ENCODE measurements at regions not wholly inside any gene's neighbourhood (a gene's known extent, or its start where the extent isn't known, plus 50 kb on each side); places are given as distances from the start of the nearest gene placed in this dataset.
"Not testable (repeated sequence)": the region's sequence is repeated elsewhere in the genome, so short reads cannot be mapped to it uniquely, and the experiment has no call there.

GRCh38 chr1:238429703-238430102 lies 539.0 kb upstream of the ZP4 start:
- H3K4me2 ChIP-seq; H3K4me1 ChIP-seq; FAIRE-seq; DNase-seq (ENCODE audit: low read depth in 1 of 2, low spot score in 1 of 2); POLR2A ChIA-PET; H3K4me3 ChIP-seq; CTCF ChIA-PET; H3K9me3 ChIP-seq; H3K27ac ChIP-seq; ATAC-seq: not testable (repeated sequence)
- 0% methylated on average over 2 of the region's 2 CpGs for WGBS (ENCODE audit: missing lambda C conversion rate)
- TF ChIP-seq RAD21 (conservative IDR thresholded peaks at IDR 0.05 in 1 of 2, IDR thresholded peaks at IDR 0.05 in 1 of 2), result 0 out of 5 replicates have a peak, but pooled peaks of 1 of the 2 experiments have one; percentile 3

GRCh38 chr1:238419209-238419608 lies 528.5 kb upstream of the ZP4 start:
- TF ChIP-seq CHD4 (IDR thresholded peaks at IDR 0.05; ENCODE audit: borderline replicate concordance), result no peak
- TF ChIP-seq USF2 (IDR thresholded peaks at IDR 0.05), result no peak
- no peak for TF ChIP-seq POLR2A (IDR thresholded peaks at IDR 0.05; ENCODE audit: low read length)
- TF ChIP-seq HEYL (CRISPR knock-in tag; IDR thresholded peaks at IDR 0.05), result no peak
- no peak for TF ChIP-seq FOSB (CRISPR knock-in tag; IDR thresholded peaks at IDR 0.05)
- no peak for TF ChIP-seq EHMT2 (IDR thresholded peaks at IDR 0.05; ENCODE audit: low read depth)
- Histone ChIP-seq H3K9me3 (no peaks in the 10 kb centered on the region), H3K27ac (no peak overlapping the region), H3K4me3 (no peak overlapping the region), H3K4me2 (no peak overlapping the region), H3K4me1 (no peaks in the 10 kb centered on the region)
- DNase-seq (ENCODE audit: low read depth in 1 of 2, low spot score in 1 of 2), result no peak
- ATAC-seq, result no peak
- CTCF ChIA-PET, result no interaction called here
- WGBS (ENCODE audit: missing lambda C conversion rate), result 13% methylated on average over 3 of the region's 3 CpGs
- POLR2A ChIA-PET, result no interaction called here
- no peak for FAIRE-seq

- Histone ChIP-seq H3K4me3 (no peak overlapping the region), H3K9me3 (no peaks in the 10 kb centered on the region), H3K27ac (no peak overlapping the region), H3K4me1 (no peaks in the 10 kb centered on the region), H3K4me2 (no peak overlapping the region)
- FAIRE-seq (no peak), DNase-seq (ENCODE audit: low read depth in 1 of 2, low spot score in 1 of 2) (no peak), ATAC-seq (no peak)
- 52% methylated on average over 5 of the region's 5 CpGs for WGBS (ENCODE audit: missing lambda C conversion rate)
- CTCF ChIA-PET, result no interaction called here
- POLR2A ChIA-PET, result no interaction called here
- TF ChIP-seq NR3C1 (IDR thresholded peaks at IDR 0.05) (no peak), EP300 (IDR thresholded peaks at IDR 0.05) (no peak), CHD2 (IDR thresholded peaks at IDR 0.05; ENCODE audit: low read length, partially characterized antibody) (no peak)
Measured at GRCh38 chr1:238409932-238410331, 519.2 kb upstream of the ZP4 start.

GRCh38 chr1:238409191-238409850 lies 518.6 kb upstream of the ZP4 start:
- ChIA-PET POLR2A (no interaction called here), CTCF (no interaction called here)
- no peak for TF ChIP-seq SREBF2 (IDR thresholded peaks at IDR 0.05)
- ATAC-seq, result no peak
- no peaks in the 10 kb centered on the region for H3K4me1 ChIP-seq
- no peak overlapping the region for H3K4me3 ChIP-seq
- 6% methylated on average over 3 of the region's 3 CpGs for WGBS (ENCODE audit: missing lambda C conversion rate)
- no peaks in the 10 kb centered on the region for H3K9me3 ChIP-seq
- no peak overlapping the region for H3K4me2 ChIP-seq
- no peak for DNase-seq (ENCODE audit: low read depth in 1 of 2, low spot score in 1 of 2)
- FAIRE-seq, result no peak
- H3K27ac ChIP-seq, result no peak overlapping the region

- ATAC-seq, result no peak
- Histone ChIP-seq H3K4me2 (no peak overlapping the region), H3K4me3 (no peak overlapping the region), H3K4me1 (no peaks in the 10 kb centered on the region), H3K27ac (no peak overlapping the region), H3K9me3 (no peaks in the 10 kb centered on the region)
- WGBS (ENCODE audit: missing lambda C conversion rate), result 29% methylated on average over 3 of the region's 3 CpGs
- no peak for FAIRE-seq
- no peak for DNase-seq (ENCODE audit: low read depth in 1 of 2, low spot score in 1 of 2)
- ChIA-PET CTCF (no interaction called here), POLR2A (no interaction called here)
- TF ChIP-seq ZFP36 (IDR thresholded peaks at IDR 0.05; ENCODE audit: borderline replicate concordance, partially characterized antibody) (no peak), E2F6 (IDR thresholded peaks at IDR 0.05; ENCODE audit: borderline replicate concordance, low read depth) (no peak), SMC3 (IDR thresholded peaks at IDR 0.05) (no peak), FOXS1 (CRISPR knock-in tag; IDR thresholded peaks at IDR 0.05) (no peak), PHF8 (IDR thresholded peaks at IDR 0.05; ENCODE audit: borderline replicate concordance, low read depth) (no peak), CHD4 (IDR thresholded peaks at IDR 0.05; ENCODE audit: borderline replicate concordance) (no peak), MYC (IDR thresholded peaks at IDR 0.05; ENCODE audit: borderline replicate concordance, low read length) (no peak), PBX3 (IDR thresholded peaks at IDR 0.05) (no peak), USF2 (IDR thresholded peaks at IDR 0.05) (no peak), CBX8 (IDR thresholded peaks at IDR 0.05) (no peak), TFCP2L1 (CRISPR knock-in tag; IDR thresholded peaks at IDR 0.05) (no peak), HOXB5 (CRISPR knock-in tag; IDR thresholded peaks at IDR 0.05) (no peak), NR3C1 (IDR thresholded peaks at IDR 0.05) (no peak), MAX (IDR thresholded peaks at IDR 0.05) (no peak), BHLHE40 (IDR thresholded peaks at IDR 0.05; ENCODE audit: low read depth, low read length) (no peak), CHD2 (IDR thresholded peaks at IDR 0.05; ENCODE audit: low read length, partially characterized antibody) (no peak), ZSCAN20 (CRISPR knock-in tag; IDR thresholded peaks at IDR 0.05) (no peak), RFX5 (IDR thresholded peaks at IDR 0.05) (no peak), POLR2AphosphoS2 (conservative IDR thresholded peaks at IDR 0.05; ENCODE audit: low read length) (no peak)
Measured at GRCh38 chr1:238408737-238409136, 518.0 kb upstream of the ZP4 start.
